GM21515 (cell line): ENCODE measurements at regions not wholly inside any gene's neighbourhood (a gene's known extent, or its start where the extent isn't known, plus 50 kb on each side); places are given as distances from the start of the nearest gene placed in this dataset.
A peak's percentile ranks its signal among the peaks of the same experiment; 100 is the strongest.
"Not testable (repeated sequence)": the region's sequence is repeated elsewhere in the genome, so short reads cannot be mapped to it uniquely, and the experiment has no call there.

Experiments
- ATAC-seq: cut with Tn5 transposase; IDR thresholded peaks from one replicate; pipeline ENCODE4 v1.9.1; 2021; ENCODE audit not compliant: unreplicated experiment

DNA sequence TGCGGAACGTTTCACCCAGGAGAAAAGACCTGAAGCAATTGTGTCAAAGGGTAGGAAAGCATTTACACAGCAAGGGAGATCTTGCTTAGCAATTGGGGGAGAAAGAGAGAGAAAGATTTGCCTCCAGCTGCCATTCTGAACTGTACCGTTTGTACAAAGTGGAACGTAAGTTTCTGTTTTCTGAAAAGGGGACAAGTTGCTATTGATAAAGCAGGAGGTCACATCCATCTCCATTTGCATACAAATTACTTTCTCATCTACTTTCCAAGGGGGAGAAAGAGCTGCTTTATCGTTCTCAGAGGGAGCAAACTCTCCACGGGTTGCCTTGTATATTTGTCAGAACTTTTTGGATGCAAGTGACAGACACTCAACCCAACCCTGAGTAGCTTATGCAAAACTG lies 92.0 kb upstream of the CARD11 start:
- no peak for ATAC-seq

DNA sequence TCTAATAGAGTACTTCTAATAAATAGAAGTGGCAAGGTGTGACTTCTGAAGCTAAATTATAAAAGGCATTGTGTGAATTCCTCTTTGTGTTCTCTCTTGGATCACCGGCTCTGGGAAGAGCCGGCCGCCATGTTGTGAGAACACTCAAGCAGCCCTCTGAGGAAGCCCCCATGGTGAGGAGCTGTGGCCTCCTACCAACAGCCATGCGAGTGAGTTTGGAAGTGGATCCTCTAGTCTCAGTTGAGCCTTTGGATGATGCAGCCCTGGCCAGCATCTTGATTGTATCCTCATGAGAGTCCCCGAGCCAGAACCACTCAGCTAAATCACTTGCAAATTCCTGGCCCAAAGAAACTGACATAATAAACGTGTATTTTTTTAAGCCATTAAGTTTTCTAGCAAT lies 94.5 kb upstream of the CARD11 start:
- ATAC-seq: no peak

DNA sequence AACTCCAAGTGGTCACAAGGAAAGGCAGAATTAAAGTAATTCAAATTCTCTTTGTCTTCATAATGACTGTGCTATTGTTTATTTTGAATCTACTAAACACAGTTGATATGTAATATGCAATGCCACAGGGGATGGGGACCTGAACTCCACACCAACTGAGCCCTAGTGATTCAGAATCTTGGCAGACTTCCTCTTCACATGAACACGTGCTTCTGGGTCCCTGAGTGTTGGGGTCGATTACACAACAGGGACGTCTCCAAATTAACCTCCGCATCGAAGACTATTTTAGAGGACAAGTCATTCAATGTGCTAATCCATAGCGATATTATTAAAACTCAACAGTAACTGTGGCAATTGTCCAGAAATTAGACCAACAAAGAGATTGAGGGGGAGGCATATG lies 95.3 kb upstream of the CARD11 start:
- no peak for ATAC-seq

DNA sequence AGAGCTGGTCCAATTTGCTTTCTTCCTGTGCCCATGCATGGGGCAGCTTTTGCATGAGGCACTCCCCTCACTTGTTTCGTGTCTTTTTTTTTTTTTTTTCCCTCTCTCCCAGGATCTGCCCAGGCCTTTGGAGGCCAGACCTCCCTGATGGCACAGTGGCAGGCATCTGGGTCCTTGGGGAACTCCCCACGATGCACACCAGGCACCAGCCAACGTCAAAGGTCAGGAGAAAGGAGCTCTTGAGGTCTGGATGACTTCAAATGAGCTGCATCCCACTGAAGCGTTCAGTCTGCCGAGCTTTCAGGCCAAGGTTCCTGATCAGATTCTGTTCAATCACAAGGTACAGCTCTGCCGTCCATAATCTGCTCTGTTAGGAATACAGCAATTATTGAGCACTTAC lies 97.2 kb upstream of the CARD11 start:
- no peak for ATAC-seq

DNA sequence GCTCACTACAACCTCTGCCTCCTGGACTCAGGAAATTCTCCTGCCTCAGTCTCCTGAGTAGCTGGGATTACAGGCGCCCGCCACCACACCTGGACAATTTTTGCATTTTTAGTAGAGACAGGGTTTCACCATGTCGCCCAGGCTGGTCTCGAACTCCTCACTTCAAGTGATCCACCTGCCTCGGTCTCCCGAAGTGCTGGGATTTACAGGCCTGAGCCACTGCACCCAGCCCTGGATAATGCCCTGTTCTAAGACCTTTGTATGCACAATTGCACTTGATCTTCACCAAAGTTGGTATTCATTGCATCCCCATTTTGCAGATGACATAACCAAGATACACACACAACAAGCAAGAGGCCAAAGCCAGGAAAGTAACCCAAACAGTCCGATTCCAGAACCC lies 97.7 kb upstream of the CARD11 start:
- no peak for ATAC-seq

DNA sequence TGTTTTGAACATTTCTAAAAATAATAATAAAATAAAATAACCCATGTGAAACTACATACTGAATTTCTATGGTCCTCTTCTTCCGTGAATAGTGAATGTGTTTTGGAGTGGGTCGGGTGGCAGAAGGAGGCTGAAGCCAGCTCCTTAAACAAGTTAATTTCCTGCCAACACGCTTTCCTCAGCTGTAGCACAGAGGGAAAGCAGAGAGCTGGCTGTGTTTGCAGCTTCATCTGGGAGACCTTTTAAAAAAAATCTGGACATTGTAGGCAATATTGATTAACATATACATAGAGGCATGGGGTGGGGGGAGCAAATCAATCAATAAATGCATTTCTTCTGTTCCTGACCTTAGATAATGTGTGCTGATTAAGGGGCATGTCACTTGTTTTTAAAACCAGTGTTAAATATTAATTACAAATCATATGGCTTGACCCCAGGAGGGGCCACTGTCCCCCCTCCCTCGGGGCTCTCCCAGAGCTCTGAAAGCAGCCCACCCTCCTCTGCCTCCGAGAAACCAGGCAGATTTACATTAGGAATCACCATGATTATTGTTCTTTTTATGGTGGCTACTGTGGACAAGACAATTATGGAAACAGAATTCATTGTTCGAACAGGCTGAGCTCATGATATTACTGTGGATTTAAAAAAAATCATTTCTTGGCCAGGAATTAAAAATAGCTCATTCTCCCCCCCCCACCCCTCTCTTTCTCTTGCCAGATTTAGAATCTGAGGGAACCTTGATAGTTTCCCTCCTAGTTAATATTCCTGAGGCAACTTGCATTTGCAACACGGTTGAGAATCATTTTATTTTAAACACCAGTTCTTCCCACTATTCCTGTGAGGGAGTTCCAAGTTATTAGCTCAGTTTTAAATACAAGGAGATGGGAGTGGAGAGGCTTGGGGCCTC lies 100.5 kb upstream of the CARD11 start:
- ATAC-seq: no peak

DNA sequence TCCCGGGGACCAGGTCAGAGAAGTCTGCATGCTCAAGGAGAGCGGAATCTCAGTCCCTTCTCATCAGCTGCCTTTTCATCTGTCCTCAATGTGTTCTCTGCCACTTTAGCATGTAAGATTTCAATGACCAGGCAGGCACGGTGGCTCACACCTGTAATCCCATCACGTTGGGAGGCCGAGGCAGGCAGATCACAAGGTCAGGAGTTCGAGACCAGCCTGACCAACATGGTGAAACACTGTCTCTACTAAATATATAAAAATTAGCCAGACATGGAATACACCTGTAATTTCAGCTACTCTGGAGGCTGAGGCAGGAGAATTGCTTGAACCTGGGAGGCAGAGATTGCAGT lies 101.1 kb upstream of the CARD11 start:
- not testable (repeated sequence) for ATAC-seq

DNA sequence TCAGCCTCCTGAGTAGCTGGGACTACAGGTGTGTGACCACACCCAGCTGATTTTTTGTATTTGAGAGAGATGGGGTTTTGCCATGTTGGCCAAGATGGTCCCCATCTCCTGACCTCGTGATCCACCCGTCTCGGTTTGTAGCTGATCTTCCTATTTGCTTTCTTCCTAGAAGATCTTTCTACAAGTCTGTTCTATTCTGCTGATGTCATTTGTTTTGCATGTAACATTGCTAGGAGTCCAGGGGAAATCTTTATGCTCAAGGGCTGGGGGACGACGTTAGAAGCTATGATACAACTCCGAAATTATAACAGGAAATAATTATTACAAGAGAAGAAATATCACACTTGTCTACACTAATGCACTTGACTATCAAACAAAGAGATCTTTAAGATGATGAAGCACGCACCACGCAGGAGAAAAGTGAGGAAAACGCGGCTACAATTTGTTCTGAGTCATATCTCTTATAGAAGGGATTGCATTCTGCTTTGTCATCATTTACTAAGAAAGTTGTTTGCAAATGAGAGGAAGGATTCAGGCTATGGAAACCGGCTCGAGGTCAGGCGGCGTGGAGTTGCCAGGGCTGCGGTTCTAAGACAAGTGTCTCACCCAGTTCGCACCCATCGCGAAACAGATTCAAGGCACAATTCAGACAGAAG lies 103.0 kb upstream of the CARD11 start:
- no peak for ATAC-seq

DNA sequence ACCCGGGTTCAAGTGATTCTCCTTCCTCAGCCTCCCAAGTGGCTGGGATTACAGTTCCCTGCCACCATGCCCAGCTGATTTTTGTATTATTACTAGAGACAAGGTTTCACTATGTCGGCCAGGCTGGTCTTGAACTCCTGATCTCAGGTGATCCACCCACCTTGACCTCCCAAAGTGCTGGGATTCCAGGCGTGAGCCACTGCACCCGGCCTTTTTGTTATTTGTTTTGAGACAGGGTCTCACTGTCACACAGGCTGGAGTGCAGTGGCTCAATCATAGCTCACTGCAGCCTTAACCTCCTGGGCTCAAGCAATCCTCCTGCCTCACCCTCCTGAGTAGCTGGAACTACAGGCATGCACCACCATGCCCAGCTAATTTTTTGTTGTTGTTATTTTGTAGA lies 104.8 kb upstream of the CARD11 start:
- ATAC-seq: not testable (repeated sequence)

DNA sequence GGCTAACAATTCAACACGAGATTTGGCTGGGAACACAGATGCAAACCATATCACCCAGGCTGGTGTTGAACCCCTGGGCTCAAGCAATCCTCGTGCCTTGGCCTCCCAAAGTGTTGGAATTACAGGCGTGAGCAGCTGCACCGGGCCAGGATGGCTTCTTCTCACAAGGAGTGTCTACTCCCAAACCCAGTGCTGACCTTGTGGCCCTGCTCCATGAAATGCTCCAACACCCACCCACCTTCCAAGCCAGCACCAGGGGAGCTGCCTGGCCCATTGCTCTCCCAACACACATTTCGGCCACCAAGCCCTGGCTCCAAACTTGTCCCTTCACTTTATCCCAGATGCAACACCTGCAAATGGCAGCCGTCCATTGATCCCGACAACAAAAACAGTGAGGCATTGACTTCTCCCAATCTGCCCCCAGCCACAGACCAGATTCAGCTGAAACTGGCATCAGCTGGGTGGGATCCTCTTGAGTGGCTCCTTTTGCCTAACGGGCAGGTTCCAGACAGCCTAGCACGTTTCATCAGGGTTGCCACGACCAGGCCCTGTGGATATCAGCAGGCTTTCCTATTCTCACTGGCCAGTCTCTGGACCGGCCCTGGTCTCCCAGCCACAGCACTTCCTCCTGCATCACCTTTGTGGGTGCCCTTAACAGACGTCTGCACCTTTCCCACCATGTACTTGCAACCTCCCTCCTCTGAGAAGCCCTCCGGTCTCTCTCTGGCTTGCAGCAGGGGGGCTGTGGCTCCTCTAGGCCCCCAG lies 105.7 kb upstream of the CARD11 start:
- ATAC-seq: no peak

DNA sequence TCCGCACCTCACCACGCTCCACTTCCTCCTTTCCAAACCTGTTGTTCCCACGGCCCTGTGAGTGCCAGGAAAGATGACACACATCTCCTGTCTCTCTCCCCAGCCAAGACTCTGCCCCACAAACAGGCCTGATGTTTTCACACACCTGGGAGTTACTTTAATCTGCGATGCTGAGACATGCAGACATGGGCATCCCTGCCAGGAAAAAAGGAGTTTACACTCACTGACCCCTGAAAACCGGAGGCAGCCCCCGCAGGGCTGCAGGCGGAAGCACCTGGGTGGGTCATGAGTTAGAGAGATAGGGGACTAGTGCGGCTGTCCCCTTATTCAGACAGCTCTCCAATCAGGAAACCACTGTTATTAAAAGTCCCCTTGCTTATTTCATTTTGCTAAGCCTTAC lies 106.4 kb upstream of the CARD11 start:
- no peak for ATAC-seq

DNA sequence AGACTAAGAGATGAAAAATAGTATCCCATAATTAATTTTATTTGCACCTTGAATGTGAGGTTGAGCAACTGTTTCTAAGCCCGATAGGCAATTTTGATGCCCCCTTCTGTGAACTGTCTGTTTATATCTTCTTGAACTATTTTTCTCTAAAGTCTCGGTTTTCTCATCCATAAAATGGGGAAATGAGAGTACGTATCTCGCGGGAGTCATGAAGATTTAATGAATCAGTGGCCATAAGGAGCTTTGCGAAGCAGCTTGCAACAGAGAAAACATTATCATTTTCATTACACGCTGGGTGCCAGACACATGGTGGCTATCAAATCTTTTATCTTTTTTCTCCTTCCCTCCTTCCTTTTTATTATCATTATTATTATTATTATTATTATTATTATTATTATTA lies 108.1 kb upstream of the CARD11 start:
- ATAC-seq: no peak

DNA sequence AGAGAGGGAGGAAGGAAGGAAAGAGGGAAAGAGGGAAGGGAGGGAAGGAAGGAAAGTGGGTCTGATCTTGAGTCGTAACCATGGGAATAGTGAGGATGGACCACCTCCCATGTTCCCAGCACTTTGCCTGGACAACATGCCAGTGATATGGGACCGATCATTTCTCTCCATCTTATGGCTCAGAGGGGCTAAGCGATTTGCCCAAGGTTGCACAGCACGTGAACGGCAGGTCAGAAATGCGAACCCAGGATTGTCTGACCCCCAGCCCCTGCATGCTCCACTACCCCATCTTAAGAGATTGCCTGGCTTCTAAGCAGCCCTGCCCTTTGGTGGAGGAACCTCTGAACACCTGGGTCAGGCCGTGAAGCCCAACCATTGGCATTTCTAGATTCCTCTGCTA lies 109.0 kb upstream of the CARD11 start:
- no peak for ATAC-seq

DNA sequence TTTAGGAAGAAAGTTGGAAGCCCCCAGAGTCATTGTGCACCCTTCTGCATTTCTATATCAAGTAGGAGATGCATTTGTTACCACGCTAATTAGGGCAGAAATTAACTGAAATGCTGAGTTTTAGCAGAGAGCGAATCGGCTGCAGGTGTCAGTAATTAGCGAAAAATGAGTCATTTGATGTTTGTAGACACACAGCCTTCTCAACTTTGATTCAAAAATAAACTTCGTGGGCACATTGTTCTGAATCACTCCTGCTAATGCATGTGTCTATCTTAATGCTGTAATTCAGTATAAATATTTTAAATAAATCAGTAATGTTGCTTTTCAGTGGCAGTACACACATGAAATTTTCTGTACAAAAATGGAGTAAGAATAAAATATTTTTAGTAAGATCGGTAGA lies 109.5 kb upstream of the CARD11 start:
- no peak for ATAC-seq

DNA sequence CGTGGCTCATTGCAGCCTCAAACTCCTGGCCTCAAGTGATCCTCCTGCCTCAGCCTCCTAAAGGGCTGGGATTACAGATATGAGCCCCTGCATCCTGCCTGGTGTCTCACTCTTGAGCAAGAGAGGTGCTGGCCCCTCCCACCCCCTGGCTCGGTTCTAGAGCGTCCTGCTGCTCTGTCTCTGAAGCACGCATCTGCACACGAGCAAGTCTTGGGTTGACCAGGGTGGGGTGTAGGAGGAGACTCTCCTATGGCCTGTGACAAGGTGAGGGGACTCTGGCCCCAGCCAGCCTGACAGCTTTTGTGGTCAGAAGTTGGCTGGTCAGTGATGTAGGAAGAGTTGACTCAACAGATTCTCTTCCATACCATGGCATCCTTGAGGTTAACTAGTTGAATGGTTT lies 110.7 kb upstream of the CARD11 start:
- ATAC-seq: no peak

DNA sequence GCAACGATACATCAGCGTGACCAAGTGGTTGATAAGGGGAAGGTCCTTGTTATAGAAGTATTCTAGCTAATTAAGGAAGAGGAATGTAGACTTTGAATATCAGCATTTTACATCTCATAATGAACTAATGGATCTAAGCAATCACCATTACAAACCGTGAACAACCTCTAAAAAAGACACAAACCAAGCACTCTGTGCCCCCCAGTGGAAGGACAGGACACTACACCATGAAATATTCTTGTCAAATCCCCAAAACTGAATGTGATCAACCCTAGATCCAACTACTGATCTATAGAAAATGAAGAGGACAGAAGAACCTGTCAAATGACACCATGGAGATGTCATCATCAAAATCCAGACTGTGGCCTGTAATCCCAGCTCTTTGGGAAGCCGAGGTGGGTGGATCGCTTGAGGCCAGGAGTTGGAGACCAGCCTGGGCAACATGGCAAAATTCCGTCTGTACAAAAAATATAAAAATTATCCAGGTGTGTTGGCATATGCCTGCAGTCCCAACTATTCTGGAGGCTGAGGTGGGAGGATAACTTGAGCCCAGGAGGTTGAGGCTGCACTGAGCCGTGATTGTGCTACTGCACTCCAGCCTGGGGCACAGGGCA lies 111.3 kb upstream of the CARD11 start:
- peak; percentile 66 for ATAC-seq

DNA sequence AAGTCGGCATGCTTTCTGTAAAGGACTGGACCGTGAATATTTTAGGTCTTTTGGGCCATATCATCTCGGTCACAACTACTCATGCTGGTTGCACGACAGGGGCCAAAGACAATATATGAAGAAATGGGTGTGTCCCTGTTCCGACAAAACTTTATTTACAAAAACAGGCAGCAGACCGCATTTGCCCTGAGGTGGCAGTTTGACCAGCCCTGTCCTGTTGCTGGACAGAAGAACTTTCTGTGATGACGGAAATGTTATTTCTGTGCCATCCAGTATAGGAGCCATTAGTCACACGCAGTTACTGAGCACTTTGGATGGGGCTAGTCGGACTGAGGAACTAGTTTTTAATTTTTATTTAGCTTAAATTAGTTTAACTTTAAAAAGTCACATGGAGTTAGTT lies 112.8 kb upstream of the CARD11 start:
- no peak for ATAC-seq

DNA sequence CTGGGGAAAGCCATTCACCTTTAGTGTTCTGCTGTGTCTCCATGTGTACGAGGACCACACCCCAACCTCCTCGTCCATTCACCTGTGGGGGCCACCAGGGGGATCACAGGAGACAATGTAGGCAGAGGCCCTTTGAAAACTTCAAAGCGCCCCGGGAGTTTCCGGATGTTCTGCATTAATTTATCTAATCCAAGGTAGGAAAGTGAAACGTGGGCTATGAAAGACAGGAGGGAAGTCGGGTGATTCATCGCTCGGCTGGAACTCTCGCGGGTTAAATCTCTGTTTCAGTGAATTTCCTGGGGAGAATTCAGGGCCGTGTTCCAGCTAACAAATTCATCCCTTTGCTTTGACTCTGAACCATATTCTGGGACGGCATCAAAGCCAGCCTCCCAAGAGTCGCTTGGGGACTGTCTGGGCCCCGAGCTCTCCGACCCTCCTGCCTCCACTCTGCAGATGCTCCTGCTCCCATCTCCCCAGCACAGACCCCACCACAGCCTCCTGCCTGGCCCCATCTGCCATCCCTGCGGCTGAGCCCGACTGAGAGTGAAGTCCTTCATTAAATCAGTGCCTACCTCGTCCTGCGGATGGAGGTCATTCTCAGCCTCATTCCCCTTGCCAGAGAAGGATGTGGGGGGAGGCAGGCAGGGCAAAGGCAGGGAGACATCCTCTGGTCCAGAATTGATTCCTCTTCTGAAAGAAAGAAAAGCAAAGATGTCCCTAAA lies 114.1 kb upstream of the CARD11 start:
- no peak for ATAC-seq

DNA sequence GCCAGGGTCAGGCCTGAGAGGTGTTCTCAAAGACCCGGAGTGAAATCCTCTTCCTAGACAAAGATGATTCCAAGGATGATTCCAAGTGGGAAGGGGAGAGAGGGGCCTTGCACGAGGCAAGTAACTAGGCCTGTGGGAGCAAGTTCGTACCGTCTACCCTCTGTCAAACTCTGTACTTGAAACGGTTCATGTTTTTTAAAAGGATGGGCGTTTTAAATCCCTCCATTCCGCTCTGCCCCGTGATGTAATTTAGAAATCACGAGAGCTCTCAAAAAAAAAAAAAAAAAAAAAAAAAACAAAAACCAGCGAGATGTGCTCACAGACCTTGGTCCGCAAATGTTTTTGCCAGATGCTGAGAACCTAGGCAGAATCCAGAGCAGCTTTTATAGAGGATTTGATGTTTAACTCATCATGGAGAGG lies 114.7 kb upstream of the CARD11 start:
- no peak for ATAC-seq

DNA sequence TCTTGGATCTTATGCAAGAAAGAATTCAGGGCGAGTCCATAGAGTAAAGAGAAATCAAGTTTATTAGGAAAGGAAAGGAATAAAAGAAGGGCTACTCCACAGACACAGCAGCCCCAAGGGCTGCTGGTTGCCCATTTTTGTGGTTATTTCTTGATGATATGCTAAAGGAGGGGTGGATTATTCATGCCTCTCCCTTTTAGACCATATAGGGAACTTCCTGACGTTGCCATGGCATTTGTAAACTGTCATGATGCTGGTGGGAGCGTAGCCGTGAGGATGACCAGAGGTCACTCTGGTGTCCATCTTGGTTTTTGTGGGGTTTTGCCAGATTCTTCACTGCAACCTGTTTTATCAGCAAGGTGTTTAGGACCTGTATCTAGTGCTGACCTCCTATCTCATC lies 115.4 kb upstream of the CARD11 start:
- ATAC-seq: no peak

DNA sequence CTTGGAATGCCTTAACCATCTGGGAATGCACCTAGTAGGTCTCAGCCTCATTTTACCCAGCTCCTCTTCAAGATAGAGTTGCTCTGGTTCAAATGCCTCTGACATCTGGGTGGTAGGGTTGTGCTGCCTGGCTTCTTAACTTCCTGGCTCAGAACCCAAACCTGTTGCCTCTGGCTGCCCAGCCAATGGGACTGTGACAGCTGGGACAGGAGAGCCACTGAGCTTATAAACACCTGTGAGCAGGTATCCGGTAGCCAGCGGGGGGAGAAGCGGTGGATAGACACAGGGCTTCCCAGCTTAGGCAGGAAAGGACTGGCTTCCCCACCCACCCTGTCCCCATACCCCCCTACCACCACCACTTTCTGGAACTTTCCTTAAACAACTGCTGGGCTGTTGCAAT lies 115.8 kb upstream of the CARD11 start:
- no peak for ATAC-seq
